Osteoblast (primary cell): ENCODE measurements at regions not wholly inside any gene's neighbourhood (a gene's known extent, or its start where the extent isn't known, plus 50 kb on each side); places are given as distances from the start of the nearest gene placed in this dataset.

Source experiments
- DNase-seq: peaks from one replicate; pipeline ENCODE4 v3.0.0; 2011; ENCODE audit warnings: low spot score, mixed read lengths; ENCODE audit not compliant: insufficient read length; ENCODE audit errors: missing footprints
- H2AFZ ChIP-seq: 2 replicates; pipeline ENCODE4 v1.6.0; 2011; ENCODE audit warnings: mild to moderate bottlenecking, low read length
- H3K27ac ChIP-seq: 2 replicates; pipeline ENCODE4 v1.5.1; 2011; ENCODE audit warnings: mild to moderate bottlenecking, low read depth, low read length, moderate library complexity
- H3K27me3 ChIP-seq: 2 replicates; pipeline ENCODE4 v1.6.0; 2012; ENCODE audit warnings: mild to moderate bottlenecking, control low read depth, inconsistent platforms, low read length, moderate library complexity; ENCODE audit not compliant: insufficient read depth
- H3K36me3 ChIP-seq: 2 replicates; pipeline ENCODE4 v1.5.1; 2011; ENCODE audit warnings: mild to moderate bottlenecking, low read length, control low read depth, moderate library complexity; ENCODE audit not compliant: insufficient read depth
- H3K4me1 ChIP-seq: 2 replicates; pipeline ENCODE4 v1.5.1; 2011; ENCODE audit warnings: mild to moderate bottlenecking, low read length, control low read depth, moderate library complexity; ENCODE audit not compliant: insufficient read depth
- H3K4me2 ChIP-seq: 2 replicates; pipeline ENCODE4 v1.6.0; 2011; ENCODE audit warnings: mild to moderate bottlenecking, low read length; ENCODE audit not compliant: insufficient read depth
- H3K4me3 ChIP-seq: fragments of 200-600 bp; sonication (generic); 3 replicates; pipeline ENCODE4 v1.5.1; 2012; ENCODE audit warnings: mild to moderate bottlenecking, low read length, inconsistent platforms; ENCODE audit not compliant: insufficient read depth
- H3K79me2 ChIP-seq: 2 replicates; pipeline ENCODE4 v1.6.0; 2012; ENCODE audit warnings: mild to moderate bottlenecking, low read length, control low read depth, inconsistent platforms; ENCODE audit not compliant: insufficient read depth
- H3K9me3 ChIP-seq: 2 replicates; pipeline ENCODE4 v1.5.1; 2011; ENCODE audit warnings: low read depth, low read length, control low read depth
- H4K20me1 ChIP-seq: 2 replicates; pipeline ENCODE4 v1.6.0; 2012; ENCODE audit warnings: mild to moderate bottlenecking, low read length, control low read depth; ENCODE audit not compliant: insufficient read depth
- TF ChIP-seq, protein P1 (sequence below): IDR thresholded peaks from 2 replicates; pipeline ENCODE4 v1.5.1; 2011; ENCODE audit warnings: mild to moderate bottlenecking, low read depth, low read length, moderate library complexity; ENCODE audit errors: extremely low read depth

DNA sequence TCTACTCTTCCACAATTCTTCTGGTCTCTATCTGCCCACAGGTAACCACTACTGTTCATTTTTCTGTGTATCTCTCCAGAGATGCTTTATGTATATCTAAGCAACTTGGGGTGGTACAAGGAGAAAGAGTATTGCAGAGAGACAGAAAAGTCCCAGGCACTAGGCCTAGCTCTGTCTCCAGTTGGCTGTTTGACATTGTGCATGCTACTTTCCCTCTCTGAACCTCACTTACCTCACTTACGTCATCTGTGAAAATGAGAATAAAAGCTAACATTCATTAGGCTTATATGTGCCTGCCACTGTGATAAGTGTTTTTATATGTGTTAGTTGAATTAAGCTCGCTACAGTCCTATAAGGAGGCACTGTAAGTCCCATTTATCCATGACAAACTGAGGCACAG lies 76.7 kb upstream of the RNU6-1 start:
- TF ChIP-seq, protein P1, sequence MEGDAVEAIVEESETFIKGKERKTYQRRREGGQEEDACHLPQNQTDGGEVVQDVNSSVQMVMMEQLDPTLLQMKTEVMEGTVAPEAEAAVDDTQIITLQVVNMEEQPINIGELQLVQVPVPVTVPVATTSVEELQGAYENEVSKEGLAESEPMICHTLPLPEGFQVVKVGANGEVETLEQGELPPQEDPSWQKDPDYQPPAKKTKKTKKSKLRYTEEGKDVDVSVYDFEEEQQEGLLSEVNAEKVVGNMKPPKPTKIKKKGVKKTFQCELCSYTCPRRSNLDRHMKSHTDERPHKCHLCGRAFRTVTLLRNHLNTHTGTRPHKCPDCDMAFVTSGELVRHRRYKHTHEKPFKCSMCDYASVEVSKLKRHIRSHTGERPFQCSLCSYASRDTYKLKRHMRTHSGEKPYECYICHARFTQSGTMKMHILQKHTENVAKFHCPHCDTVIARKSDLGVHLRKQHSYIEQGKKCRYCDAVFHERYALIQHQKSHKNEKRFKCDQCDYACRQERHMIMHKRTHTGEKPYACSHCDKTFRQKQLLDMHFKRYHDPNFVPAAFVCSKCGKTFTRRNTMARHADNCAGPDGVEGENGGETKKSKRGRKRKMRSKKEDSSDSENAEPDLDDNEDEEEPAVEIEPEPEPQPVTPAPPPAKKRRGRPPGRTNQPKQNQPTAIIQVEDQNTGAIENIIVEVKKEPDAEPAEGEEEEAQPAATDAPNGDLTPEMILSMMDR = no peak
- Histone ChIP-seq H3K36me3 (no peaks in the 10 kb centered on the region), H2AFZ (no peak overlapping the region), H3K79me2 (no peaks in the 10 kb centered on the region), H3K9me3 (no peaks in the 10 kb centered on the region), H3K27ac (no peak overlapping the region), H3K4me3 (no peak overlapping the region), H3K4me2 (no peak overlapping the region), H4K20me1 (no peaks in the 10 kb centered on the region), H3K4me1 (peaks cover 16% of the 10 kb centered on the region), H3K27me3 (no peaks in the 10 kb centered on the region)
- no peak for DNase-seq

DNA sequence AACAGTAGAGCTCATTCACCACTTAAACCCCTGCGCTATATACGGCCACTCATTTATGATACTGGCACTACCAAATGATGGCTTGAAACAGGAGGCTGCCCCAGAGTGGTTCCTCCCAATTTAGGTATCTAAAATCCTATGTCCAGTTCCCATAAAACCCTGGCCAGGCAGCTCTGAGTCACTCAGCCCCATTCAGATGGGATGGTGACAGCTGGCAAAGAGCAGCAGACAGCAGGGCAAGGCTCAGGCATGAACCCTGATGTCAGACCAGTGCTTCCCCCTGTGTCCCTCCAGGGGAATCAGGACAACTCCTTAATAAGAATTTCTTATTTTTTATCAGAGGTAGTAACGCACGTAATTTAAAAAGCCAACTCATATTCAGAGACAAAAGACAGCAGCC lies 77.2 kb upstream of the RNU6-1 start:
- Histone ChIP-seq H3K79me2 (no peaks in the 10 kb centered on the region), H3K4me3 (no peak overlapping the region), H3K27me3 (no peaks in the 10 kb centered on the region), H3K27ac (no peak overlapping the region), H2AFZ (no peak overlapping the region), H4K20me1 (no peaks in the 10 kb centered on the region), H3K36me3 (no peaks in the 10 kb centered on the region), H3K4me2 (no peak overlapping the region), H3K9me3 (no peaks in the 10 kb centered on the region), H3K4me1 (peaks cover 16% of the 10 kb centered on the region)
- TF ChIP-seq, protein P1 = no peak
- DNase-seq = no peak

DNA sequence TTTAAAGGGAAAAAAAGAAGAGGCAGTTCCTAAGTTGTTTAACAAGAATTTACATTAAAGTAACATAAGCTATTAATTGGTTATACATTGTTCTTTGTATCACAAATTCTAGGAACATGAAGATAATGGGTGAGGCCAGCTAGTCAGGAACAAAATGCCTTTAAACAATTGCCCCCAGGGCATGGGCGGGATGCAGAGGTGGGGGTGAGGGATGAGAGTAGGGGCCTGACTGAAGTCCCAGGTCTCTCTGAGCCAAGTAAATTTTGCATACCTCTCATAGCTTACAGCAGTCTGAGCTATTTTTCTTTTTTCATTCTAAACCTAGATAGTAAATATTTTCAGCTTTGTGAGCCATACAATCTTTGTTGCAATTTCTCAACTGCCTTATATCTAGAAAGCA lies 77.8 kb upstream of the RNU6-1 start:
- no peak overlapping the region for H2AFZ ChIP-seq
- no peak for DNase-seq
- no peak overlapping the region for H3K4me3 ChIP-seq
- H3K4me1 ChIP-seq = peaks cover 16% of the 10 kb centered on the region
- H4K20me1 ChIP-seq = no peaks in the 10 kb centered on the region
- H3K79me2 ChIP-seq = no peaks in the 10 kb centered on the region
- TF ChIP-seq, protein P1 = no peak
- H3K9me3 ChIP-seq = no peaks in the 10 kb centered on the region
- H3K27ac ChIP-seq = no peak overlapping the region
- H3K27me3 ChIP-seq = no peaks in the 10 kb centered on the region
- no peak overlapping the region for H3K4me2 ChIP-seq
- H3K36me3 ChIP-seq = no peaks in the 10 kb centered on the region

DNA sequence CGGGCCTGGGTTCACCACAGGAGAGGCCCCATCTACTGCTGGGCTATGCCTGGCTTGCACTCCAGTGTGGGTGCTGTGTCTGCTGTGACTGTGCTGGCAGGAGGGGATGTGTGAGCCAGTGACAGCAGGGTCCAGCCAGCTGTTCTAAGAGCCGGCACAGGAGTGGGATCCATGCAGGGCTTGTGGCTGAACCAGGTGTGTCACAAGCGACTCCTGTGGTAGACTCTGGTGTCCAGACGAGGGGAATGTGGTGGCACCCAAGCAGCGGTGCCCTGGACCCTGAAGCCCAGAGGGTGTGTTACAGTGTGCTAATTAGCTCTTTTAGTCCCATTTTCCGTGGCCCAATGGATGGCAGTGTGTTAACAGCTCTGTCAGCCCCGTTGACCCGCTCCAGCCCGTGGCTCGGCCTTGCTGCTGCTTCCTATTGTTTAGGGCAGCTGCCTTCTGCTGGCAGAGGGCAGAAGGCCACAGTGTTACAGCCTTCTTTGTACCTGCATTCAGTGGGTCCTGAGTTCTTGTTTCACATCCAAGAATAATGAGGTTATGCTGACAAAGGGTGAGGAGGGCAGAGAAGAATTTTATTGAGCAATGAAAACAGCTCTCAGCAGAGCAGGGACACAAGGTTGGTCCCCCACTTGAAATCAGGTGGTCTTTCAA lies 78.5 kb upstream of the RNU6-1 start:
- TF ChIP-seq, protein P1 = no peak
- peaks cover 16% of the 10 kb centered on the region for H3K4me1 ChIP-seq

More for the DNA sequence above, 78.5 kb upstream of the RNU6-1 start:
- no peaks in the 10 kb centered on the region for H3K9me3 ChIP-seq
- H3K27me3 ChIP-seq = no peaks in the 10 kb centered on the region
- no peaks in the 10 kb centered on the region for H3K36me3 ChIP-seq
- no peak overlapping the region for H3K4me3 ChIP-seq
- no peaks in the 10 kb centered on the region for H3K79me2 ChIP-seq
- no peak for DNase-seq
- H3K4me2 ChIP-seq = no peak overlapping the region
- H2AFZ ChIP-seq = no peak overlapping the region
- no peak overlapping the region for H3K27ac ChIP-seq
- H4K20me1 ChIP-seq = no peaks in the 10 kb centered on the region
